Neural progenitor cell (in vitro differentiated cells): ENCODE measurements at regions not wholly inside any gene's neighbourhood (a gene's known extent, or its start where the extent isn't known, plus 50 kb on each side); places are given as distances from the start of the nearest gene placed in this dataset.

ENCODE experiments used
- DNase-seq: peaks from one replicate; pipeline ENCODE4 v3.0.0-alpha.2; 2016; ENCODE audit warnings: low spot score
- H2AFZ ChIP-seq: fragments of 200-600 bp; sonication (generic); replicated peaks from 2 replicates; pipeline ENCODE4 v1.6.1; 2016; ENCODE audit warnings: antibody characterized with exemption
- H3F3A ChIP-seq: fragments of 200-600 bp; sonication (generic); 2 replicates; pipeline ENCODE4 v1.6.1; 2016; ENCODE audit warnings: antibody characterized with exemption, low read depth
- H3K27ac ChIP-seq: fragments of 200-600 bp; sonication (generic); 2 replicates; pipeline ENCODE4 v1.5.1; 2016; ENCODE audit warnings: mild to moderate bottlenecking
- H3K27me3 ChIP-seq: fragments of 200-600 bp; sonication (generic); 2 replicates; pipeline ENCODE4 v1.6.1; 2016; ENCODE audit warnings: mild to moderate bottlenecking, moderate library complexity
- H3K36me3 ChIP-seq: fragments of 200-600 bp; sonication (generic); 2 replicates; pipeline ENCODE4 v1.5.1; 2016
- H3K4me1 ChIP-seq: fragments of 200-600 bp; sonication (generic); 2 replicates; pipeline ENCODE4 v1.6.1; 2016; ENCODE audit warnings: mixed run types
- H3K4me2 ChIP-seq: fragments of 200-600 bp; sonication (generic); 2 replicates; pipeline ENCODE4 v1.6.1; 2016
- H3K4me3 ChIP-seq: fragments of 200-600 bp; sonication (generic); 2 replicates; pipeline ENCODE4 v1.5.1; 2016
- H3K79me2 ChIP-seq: fragments of 200-600 bp; sonication (generic); 2 replicates; pipeline ENCODE4 v1.6.1; 2016; ENCODE audit warnings: low read depth
- H3K9ac ChIP-seq: fragments of 200-600 bp; sonication (generic); 2 replicates; pipeline ENCODE4 v1.6.1; 2016
- H3K9me3 ChIP-seq: fragments of 200-600 bp; sonication (generic); 2 replicates; pipeline ENCODE4 v1.5.1; 2016; ENCODE audit warnings: low read depth
- H4K20me1 ChIP-seq: fragments of 200-600 bp; sonication (generic); 2 replicates; pipeline ENCODE4 v1.6.1; 2016; ENCODE audit warnings: low read depth
- H3K27ac Mint-ChIP-seq: 3 replicates; pipeline ENCODE4 v1.8.0; 2021; ENCODE audit warnings: mixed read lengths
- H3K27me3 Mint-ChIP-seq: 2 replicates; pipeline ENCODE4 v1.8.0; 2022; ENCODE audit warnings: low read depth, mild to moderate bottlenecking, inconsistent platforms, moderate library complexity, mixed read lengths; ENCODE audit not compliant: insufficient read depth
- H3K36me3 Mint-ChIP-seq: 3 replicates; pipeline ENCODE4 v1.8.0; 2021; ENCODE audit warnings: mixed read lengths
- H3K4me1 Mint-ChIP-seq: 3 replicates; pipeline ENCODE4 v1.8.0; 2021; ENCODE audit warnings: mixed read lengths
- H3K4me3 Mint-ChIP-seq: 3 replicates; pipeline ENCODE4 v1.8.0; 2021; ENCODE audit warnings: mild to moderate bottlenecking, moderate library complexity, mixed read lengths
- H3K9me3 Mint-ChIP-seq: 3 replicates; pipeline ENCODE4 v1.8.0; 2020; ENCODE audit warnings: mixed read lengths
- CTCF ChIP-seq: fragments of 200-600 bp; sonication (generic); IDR thresholded peaks from 2 replicates; pipeline ENCODE4 v1.5.1; 2017; ENCODE audit warnings: antibody characterized with exemption, mild to moderate bottlenecking
- EZH2 ChIP-seq: fragments of 200-600 bp; sonication (generic); IDR thresholded peaks from 2 replicates; pipeline ENCODE4 v1.6.1; 2017; ENCODE audit warnings: antibody characterized with exemption, mild to moderate bottlenecking, moderate library complexity
- EZH2phosphoT487 ChIP-seq: fragments of 200-600 bp; sonication (generic); IDR thresholded peaks from 2 replicates; pipeline ENCODE4 v1.6.1; 2017; ENCODE audit warnings: antibody characterized with exemption

GRCh38 chr1:208921259-208921658 is 662.3 kb upstream of the CAMK1G start:
- Histone ChIP-seq H2AFZ (no peak overlapping the region), H4K20me1 (no peaks in the 10 kb centered on the region), H3K79me2 (no peaks in the 10 kb centered on the region), H3K4me1 (peaks cover 17% of the 10 kb centered on the region), H3K4me3 (no peak overlapping the region), H3K9ac (no peak overlapping the region), H3K9me3 (no peaks in the 10 kb centered on the region), H3K4me2 (no peak overlapping the region), H3K27me3 (no peaks in the 10 kb centered on the region), H3K27ac (no peak overlapping the region), H3F3A (no peaks in the 10 kb centered on the region), H3K36me3 (no peaks in the 10 kb centered on the region)
- H3K36me3 Mint-ChIP-seq = no peaks in the 10 kb centered on the region
- H3K27ac Mint-ChIP-seq = no peak overlapping the region
- TF ChIP-seq EZH2phosphoT487 = no peak
- no peak for TF ChIP-seq EZH2
- TF ChIP-seq CTCF = no peak
- peaks cover 10% of the 10 kb centered on the region for H3K4me1 Mint-ChIP-seq
- DNase-seq = no peak
- no peak overlapping the region for H3K4me3 Mint-ChIP-seq
- H3K9me3 Mint-ChIP-seq = no peaks in the 10 kb centered on the region
- no peaks in the 10 kb centered on the region for H3K27me3 Mint-ChIP-seq

- Histone ChIP-seq H2AFZ (peak overlapping the region; percentile 45), H4K20me1 (no peaks in the 10 kb centered on the region), H3K9me3 (no peaks in the 10 kb centered on the region), H3K27me3 (no peaks in the 10 kb centered on the region), H3K79me2 (no peaks in the 10 kb centered on the region), H3K9ac (no peak overlapping the region), H3K27ac (no peak overlapping the region), H3K4me1 (peaks cover 6% of the 10 kb centered on the region), H3K36me3 (no peaks in the 10 kb centered on the region), H3K4me2 (no peak overlapping the region), H3K4me3 (no peak overlapping the region), H3F3A (no peaks in the 10 kb centered on the region)
- peaks cover 10% of the 10 kb centered on the region for H3K4me1 Mint-ChIP-seq
- no peaks in the 10 kb centered on the region for H3K27me3 Mint-ChIP-seq
- no peak for DNase-seq
- H3K36me3 Mint-ChIP-seq = no peaks in the 10 kb centered on the region
- H3K9me3 Mint-ChIP-seq = no peaks in the 10 kb centered on the region
- TF ChIP-seq EZH2phosphoT487 = no peak
- peak overlapping the region; percentile 54 for H3K27ac Mint-ChIP-seq
- H3K4me3 Mint-ChIP-seq = no peak overlapping the region
Observed at GRCh38 chr1:208923456-208923855, 660.1 kb upstream of the CAMK1G start.

GRCh38 chr1:208923946-208924720 is 659.4 kb upstream of the CAMK1G start:
- no peak for DNase-seq
- no peaks in the 10 kb centered on the region for H3K27me3 Mint-ChIP-seq
- Histone ChIP-seq H3K4me2 (no peak overlapping the region), H2AFZ (peak overlapping the region; percentile 45), H3K9ac (no peak overlapping the region), H3K4me3 (no peak overlapping the region), H3F3A (no peaks in the 10 kb centered on the region), H3K79me2 (no peaks in the 10 kb centered on the region), H3K4me1 (peaks cover 6% of the 10 kb centered on the region), H4K20me1 (no peaks in the 10 kb centered on the region), H3K36me3 (no peaks in the 10 kb centered on the region), H3K9me3 (no peaks in the 10 kb centered on the region), H3K27ac (no peak overlapping the region), H3K27me3 (no peaks in the 10 kb centered on the region)
- peaks cover 10% of the 10 kb centered on the region for H3K4me1 Mint-ChIP-seq
- H3K36me3 Mint-ChIP-seq = no peaks in the 10 kb centered on the region
- peak overlapping the region; percentile 43 for H3K27ac Mint-ChIP-seq
- H3K9me3 Mint-ChIP-seq = no peaks in the 10 kb centered on the region
- no peak overlapping the region for H3K4me3 Mint-ChIP-seq
- TF ChIP-seq CTCF (no peak), EZH2phosphoT487 (no peak), EZH2 (no peak)

- no peak overlapping the region for H3K27ac Mint-ChIP-seq
- Histone ChIP-seq H4K20me1 (no peaks in the 10 kb centered on the region), H3K79me2 (no peaks in the 10 kb centered on the region), H2AFZ (no peak overlapping the region), H3K4me1 (peaks cover 6% of the 10 kb centered on the region), H3F3A (no peaks in the 10 kb centered on the region), H3K4me3 (no peak overlapping the region), H3K4me2 (no peak overlapping the region), H3K27ac (no peak overlapping the region), H3K9me3 (no peaks in the 10 kb centered on the region), H3K9ac (no peak overlapping the region), H3K27me3 (no peaks in the 10 kb centered on the region), H3K36me3 (no peaks in the 10 kb centered on the region)
- TF ChIP-seq CTCF (no peak), EZH2phosphoT487 (no peak), EZH2 (no peak)
- DNase-seq = no peak
- no peaks in the 10 kb centered on the region for H3K36me3 Mint-ChIP-seq
- peaks cover 10% of the 10 kb centered on the region for H3K4me1 Mint-ChIP-seq
- no peaks in the 10 kb centered on the region for H3K27me3 Mint-ChIP-seq
- H3K4me3 Mint-ChIP-seq = no peak overlapping the region
- no peaks in the 10 kb centered on the region for H3K9me3 Mint-ChIP-seq
Observed at GRCh38 chr1:208924928-208925327, 658.6 kb upstream of the CAMK1G start.
